HG02884 (cell line): ENCODE measurements at regions not wholly inside any gene's neighbourhood (a gene's known extent, or its start where the extent isn't known, plus 50 kb on each side); places are given as distances from the start of the nearest gene placed in this dataset.

Source experiments
- ATAC-seq: cut with Tn5 transposase; IDR thresholded peaks from one replicate; pipeline ENCODE4 v1.9.1; 2021; ENCODE audit warnings: mild to moderate bottlenecking, moderate library complexity; ENCODE audit not compliant: unreplicated experiment

GRCh38 chr4:104890598-104891275, 255.9 kb upstream of the TET2 start:
- ATAC-seq: no peak

DNA sequence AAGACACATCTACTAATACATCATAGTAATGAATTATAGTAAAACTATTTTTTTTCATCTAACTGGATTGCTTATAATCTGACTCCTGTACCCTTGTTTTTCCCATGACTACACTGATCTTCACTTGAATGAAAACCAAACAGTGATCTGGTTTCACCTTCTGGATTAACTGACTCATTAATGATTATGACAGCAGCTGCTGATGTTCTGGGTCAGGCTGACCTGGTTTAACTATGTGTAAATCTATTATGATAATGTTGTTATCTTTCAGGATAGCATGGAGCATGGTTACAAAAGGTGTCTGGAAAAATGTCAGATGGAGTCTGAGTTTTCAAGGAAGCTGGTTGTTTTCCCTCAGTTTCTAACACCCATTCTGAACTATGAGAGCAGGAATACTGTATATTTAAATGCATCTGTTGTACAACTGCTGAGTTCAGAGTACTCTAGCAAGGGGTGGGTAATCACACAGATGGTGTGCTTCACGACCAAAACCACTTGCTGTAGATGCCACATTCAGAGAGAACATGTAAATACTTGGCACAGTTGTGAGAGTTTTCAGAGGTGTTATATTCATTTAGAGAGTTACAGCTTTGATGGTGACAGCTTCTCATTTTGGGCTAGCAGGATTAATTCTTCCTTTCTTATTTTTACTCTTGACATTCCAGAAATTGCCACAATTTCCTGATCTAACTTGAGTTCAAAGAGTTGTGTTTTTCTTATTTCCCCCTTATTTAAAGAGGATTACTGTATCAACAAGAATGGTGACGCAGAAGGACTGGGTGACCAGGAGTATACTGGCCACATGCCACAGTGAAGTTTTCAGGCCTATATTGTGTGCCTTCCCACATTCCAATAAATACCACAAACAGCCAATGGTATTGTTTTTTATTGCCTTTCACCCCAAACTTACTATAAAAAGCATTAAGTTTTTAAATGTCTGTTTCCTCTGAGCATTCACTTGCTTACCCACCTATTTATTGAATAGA, 249.7 kb upstream of the TET2 start:
- ATAC-seq: peak; percentile 65

- ATAC-seq: no peak
Measured at GRCh38 chr4:104899863-104900262, 246.8 kb upstream of the TET2 start.

DNA sequence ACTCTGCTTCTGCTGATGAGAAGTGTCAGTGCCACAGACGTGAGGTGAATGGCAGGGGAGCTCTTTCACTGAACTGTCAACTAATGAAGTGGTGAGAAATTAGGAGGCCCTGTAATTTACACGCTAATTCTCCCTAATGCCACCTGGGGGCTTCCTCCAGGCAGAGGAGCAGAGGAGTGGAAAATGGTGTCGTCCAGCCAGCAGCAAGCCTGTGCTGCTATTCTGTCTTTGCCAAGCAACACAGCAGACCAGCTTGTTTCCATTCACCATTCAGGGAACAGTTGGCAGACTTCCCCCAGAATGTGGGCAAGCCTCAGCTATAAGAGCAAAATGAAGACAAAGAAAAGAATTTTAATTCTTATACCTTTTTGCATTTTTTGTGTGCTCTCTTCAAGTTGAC, 245.2 kb upstream of the TET2 start:
- no peak for ATAC-seq

DNA sequence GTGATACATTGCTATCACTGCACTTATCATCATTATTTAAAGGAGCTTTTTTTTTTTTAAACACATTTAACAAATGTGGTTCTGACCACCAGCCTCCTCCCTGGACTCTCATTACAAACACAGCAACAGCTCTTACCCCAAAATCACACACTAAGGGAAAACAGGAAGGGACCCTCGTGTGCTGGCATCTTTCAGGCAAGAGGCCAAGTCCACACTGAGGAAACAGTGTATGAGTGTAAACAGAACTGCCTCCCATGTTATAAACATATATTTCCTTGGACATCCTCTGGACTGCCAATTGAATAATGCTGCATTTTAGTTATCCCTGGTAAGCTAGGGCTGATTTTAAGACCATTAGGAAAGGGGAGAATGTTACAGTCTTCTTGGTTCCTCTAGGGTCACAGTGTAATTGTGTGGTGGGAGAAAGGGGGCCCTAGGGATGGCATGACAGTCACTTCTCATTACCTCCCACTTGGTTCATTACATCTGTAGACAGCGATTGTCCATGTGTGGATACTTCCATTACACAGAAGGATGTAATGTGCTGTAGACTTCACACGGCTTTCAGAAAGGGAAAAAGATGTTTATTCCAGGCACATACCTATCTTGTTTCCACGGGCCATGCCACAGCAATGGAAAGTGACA, 244.6 kb upstream of the TET2 start:
- no peak for ATAC-seq

- ATAC-seq: no peak
Measured at GRCh38 chr4:104905065-104905464, 241.6 kb upstream of the TET2 start.

DNA sequence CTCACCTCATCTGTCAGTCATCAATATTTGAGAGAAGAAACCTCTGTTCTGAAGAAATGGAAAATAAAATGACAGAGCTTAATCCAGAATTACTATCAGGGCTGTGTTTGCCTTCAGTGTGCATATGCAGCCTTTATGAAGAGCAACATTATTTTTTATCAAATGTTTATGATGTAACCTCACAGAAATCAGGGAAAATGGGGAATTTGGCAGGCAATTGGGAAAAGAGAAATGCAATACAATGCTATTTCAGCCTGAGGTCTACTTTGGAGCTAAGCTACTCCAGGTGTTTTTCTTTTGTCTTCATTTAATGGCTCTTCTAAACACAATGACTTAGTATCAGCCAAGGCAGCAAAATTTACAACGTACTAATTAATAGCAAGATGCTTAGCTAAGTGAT, 241.1 kb upstream of the TET2 start:
- no peak for ATAC-seq

DNA sequence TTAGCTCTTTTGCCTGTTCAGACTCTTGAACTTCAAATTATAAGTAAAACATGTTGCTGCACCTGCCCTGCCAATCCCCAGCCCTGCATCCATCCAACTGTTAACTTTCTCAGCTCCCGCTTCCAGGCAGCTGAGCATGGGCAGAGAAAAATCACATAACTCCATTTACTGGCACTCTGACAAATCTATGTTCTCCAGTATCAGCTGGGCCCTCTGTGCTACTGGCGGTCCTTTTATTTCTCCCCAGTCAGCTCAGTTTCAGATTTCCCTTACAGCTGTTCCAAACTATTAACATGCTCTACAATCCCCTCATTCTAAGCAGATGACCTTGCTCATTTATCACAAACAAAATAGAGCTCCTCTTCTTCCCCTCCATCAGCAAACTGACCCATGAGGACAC, 240.4 kb upstream of the TET2 start:
- ATAC-seq: no peak

GRCh38 chr4:104907074-104907649, 239.5 kb upstream of the TET2 start:
- ATAC-seq: no peak

DNA sequence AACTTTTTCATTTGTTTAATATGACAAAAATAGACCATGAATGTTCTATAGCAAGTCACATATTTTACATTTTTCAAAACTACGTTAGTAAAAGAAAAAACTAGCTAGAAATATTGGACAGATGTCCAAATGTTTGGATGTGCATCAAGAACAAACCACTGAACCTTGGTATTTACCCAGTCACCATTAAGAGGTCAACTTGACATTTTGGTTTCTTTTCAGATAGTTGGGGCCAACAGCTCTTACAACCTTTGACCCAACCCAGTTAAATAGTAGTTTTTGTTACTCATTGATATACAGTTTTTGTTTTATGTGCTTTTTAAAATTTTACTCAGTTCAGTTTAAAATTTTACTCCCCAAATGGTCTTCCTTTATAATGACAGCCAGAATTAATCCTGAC, 238.7 kb upstream of the TET2 start:
- ATAC-seq: no peak

GRCh38 chr4:104909376-104909775, 237.3 kb upstream of the TET2 start:
- ATAC-seq: no peak

DNA sequence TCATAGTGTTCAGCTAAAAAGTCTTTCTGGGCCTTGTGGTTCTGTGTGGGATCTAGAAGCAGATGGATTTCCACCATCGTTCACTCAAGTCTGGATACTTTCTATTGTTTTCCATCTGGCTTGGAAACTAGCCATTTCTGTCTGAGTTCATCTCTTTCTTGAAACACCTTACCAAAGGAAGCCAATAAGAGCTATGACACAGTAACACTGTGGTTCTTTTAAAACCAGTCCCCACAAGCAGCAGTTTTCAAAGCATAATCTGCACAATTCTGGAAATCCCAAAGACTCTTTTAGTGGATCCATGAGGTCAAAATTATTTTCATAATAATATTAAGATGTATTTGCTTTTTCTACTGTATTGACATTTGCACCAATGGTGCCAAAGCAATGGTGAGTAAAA, 234.2 kb upstream of the TET2 start:
- ATAC-seq: no peak

DNA sequence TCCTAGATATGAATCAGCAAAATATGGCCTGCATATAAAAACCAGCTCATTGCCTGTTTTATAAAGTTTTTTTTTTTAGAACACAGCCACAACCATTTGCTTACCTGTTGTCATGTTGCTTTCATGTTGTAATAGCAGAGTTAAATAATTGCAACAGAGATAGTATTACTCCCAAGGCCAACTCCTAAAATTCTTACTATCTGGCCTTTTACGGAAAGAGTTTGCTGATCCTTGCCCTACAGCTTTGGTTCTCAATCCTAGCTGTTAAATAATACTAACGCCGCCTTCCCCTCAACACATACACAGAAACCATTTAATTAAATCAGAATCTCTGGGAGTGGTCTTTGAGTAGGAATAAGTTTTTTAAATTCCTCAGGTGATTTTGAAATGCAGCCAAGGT, 231.3 kb upstream of the TET2 start:
- no peak for ATAC-seq

- ATAC-seq: no peak
Measured at GRCh38 chr4:104915864-104916263, 230.8 kb upstream of the TET2 start.

GRCh38 chr4:104919406-104919805, 227.3 kb upstream of the TET2 start:
- no peak for ATAC-seq

DNA sequence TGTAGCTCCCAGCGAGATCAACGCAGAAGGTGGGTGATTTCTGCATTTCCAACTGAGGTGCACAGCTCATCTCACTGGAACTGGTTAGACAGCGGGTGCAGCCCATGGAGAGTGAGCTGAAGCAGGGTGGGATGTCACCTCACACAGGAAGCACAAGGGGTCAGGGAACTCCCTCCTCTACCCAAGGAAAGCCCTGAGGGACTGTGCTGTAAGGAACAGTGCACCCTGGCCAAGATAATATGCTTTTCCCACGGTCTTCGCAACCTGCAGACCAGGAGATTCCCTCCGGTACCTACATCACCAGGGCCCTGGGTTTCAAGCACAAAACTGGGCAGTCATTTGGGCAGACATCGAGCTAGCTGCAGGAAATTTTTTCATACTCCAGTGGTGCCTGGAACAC, 216.4 kb upstream of the TET2 start:
- ATAC-seq: peak; percentile 14

DNA sequence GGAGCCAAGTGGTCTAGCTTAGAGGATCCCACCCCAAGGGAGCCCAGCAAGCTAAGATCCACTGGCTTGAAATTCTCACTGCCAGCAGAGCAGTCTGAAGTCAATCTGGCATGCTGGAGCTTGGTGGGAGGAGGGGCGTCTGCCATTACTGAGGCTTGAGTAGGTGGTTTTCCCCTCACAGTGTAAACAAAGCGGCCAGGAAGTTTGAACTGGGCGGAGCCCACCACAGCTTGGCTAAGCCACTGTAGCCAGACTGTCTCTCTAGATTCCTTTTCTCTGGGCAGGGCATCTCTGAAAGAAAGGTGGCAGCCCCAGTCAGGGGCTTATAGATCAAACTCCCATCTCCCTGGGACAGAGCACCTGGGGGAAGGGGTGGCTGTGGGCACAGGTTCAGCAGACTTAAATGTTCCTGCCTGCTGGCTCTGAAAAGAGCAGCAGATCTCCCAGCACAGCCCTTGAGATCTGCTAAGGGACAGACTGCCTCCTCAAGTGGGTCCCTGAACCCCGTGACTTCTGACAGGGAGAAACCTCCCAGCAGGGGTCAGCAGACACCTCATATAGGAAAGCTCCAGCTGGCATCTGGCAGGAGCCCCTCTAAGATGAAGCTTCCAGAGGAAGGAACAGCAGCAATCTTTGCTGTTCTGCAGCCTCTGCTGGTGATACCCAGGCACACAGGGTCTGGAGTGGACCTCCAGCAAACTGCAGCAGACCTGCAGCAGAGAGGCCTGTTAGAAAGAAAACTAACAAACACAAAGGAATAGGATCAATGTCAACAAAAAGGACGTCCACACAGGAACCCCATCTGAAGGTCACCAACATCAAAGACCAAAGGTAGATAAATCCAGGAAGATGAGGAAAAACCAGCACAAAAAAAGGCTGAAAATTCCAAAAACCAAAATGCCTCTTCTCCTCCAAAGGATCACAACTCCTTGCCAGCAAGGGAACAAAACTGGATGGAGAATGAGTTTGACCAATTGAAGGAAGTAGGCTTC, 215.6 kb upstream of the TET2 start:
- peak; percentile 75 for ATAC-seq

GRCh38 chr4:104938624-104939023, 208.1 kb upstream of the TET2 start:
- no peak for ATAC-seq

DNA sequence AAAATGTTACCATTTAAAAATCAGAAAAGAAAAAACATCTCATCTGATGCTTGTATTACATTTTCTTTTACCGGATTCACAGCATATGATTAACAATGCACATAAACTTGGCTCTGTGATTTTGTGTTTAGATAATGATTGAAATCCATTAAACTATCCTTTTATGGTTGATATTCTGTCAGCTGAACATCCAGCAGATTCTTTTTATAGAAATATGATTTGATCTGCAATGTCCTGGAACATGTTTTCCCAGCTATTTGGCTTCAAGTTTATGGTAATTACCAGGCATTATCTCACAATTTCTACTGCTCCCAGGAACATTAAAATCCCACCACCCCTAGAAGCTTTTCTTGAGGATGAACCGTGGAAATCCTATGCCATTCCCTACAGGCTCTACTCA, 205.7 kb upstream of the TET2 start:
- no peak for ATAC-seq

DNA sequence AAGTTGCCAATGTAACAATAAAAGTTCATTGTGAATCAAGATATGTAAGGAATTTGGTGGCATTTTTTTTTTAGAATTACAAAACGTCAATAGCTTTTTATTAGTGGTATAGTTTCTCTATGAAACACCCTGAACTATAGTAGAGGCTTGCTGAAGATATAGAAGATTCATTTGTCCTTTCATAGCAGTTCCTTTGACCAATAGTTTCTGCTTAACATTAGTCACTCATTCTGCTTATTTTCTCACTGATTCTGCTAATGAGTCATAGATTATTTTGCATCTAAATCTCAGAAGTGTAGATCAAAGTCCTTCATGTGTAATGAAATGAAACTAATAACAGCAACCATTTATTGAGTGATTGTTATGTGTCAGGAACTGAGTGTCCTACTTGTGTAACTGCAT, 205.0 kb upstream of the TET2 start:
- ATAC-seq: peak; percentile 49
